Lower leg skin (tissue), 3 donors: ENCODE measurements at regions not wholly inside any gene's neighbourhood (a gene's known extent, or its start where the extent isn't known, plus 50 kb on each side); places are given as distances from the start of the nearest gene placed in this dataset.

Experiments used
- POLR2A ChIP-seq, 2 donors: fragments of 450-650 bp; IDR thresholded peaks; one replicate each; pipeline ENCODE4 v1.6.1; 2016 to 2017; ENCODE audit warnings: antibody characterized with exemption in 2 of 2, mild to moderate bottlenecking in 1 of 2, moderate library complexity in 1 of 2
- TF ChIP-seq, protein P1 (sequence below), 3 donors: fragments of 450-650 bp; IDR thresholded peaks; one replicate each; pipeline ENCODE4 v1.5.1; 2016; ENCODE audit warnings: antibody characterized with exemption in 3 of 3, mild to moderate bottlenecking in 3 of 3, moderate library complexity in 2 of 3

DNA sequence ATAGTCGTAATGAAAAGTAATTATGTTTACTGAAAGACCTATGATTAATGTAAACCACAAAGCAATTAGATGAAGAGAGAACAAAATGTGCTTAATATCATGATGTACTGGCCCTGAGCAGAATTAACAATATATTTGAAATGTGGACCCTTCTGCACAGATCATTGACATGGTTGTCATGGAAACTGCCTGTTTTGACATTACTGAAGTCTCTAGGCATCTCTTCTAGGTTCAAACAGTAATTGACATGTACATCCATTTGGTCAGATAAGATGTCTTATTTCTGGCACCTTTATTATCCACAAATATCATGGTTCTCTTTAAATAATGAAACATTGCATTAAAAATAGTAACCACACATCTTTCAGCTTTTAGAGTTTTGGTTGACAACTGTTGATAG, 251.7 kb upstream of the GNPDA2 start:
- TF ChIP-seq, protein P1, sequence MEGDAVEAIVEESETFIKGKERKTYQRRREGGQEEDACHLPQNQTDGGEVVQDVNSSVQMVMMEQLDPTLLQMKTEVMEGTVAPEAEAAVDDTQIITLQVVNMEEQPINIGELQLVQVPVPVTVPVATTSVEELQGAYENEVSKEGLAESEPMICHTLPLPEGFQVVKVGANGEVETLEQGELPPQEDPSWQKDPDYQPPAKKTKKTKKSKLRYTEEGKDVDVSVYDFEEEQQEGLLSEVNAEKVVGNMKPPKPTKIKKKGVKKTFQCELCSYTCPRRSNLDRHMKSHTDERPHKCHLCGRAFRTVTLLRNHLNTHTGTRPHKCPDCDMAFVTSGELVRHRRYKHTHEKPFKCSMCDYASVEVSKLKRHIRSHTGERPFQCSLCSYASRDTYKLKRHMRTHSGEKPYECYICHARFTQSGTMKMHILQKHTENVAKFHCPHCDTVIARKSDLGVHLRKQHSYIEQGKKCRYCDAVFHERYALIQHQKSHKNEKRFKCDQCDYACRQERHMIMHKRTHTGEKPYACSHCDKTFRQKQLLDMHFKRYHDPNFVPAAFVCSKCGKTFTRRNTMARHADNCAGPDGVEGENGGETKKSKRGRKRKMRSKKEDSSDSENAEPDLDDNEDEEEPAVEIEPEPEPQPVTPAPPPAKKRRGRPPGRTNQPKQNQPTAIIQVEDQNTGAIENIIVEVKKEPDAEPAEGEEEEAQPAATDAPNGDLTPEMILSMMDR (IDR thresholded peaks at IDR 0.05): no peak
- TF ChIP-seq POLR2A (IDR thresholded peaks at IDR 0.05): no peak
